ENCODE measurements at regions not wholly inside any gene's neighbourhood (a gene's known extent, or its start where the extent isn't known, plus 50 kb on each side); places are given as distances from the start of the nearest gene placed in this dataset.

GRCh38 chr3:162087361-162087760, 590.8 kb downstream of the OTOL1 start:
- DNase-seq (ENCODE audit: low read depth), result no peak
- TF ChIP-seq CTCF (conservative IDR thresholded peaks at IDR 0.05; ENCODE audit: low read depth, low read length), result no peak

GRCh38 chr3:162092751-162093150, 596.1 kb downstream of the OTOL1 start:
- no peak for DNase-seq (ENCODE audit: low read depth)
- no peak overlapping the region for H3K4me3 ChIP-seq (ENCODE audit: low read length)
- TF ChIP-seq CTCF (conservative IDR thresholded peaks at IDR 0.05; ENCODE audit: low read depth, low read length), result no peak

More at GRCh38 chr3:162087361-162087760, 590.8 kb downstream of the OTOL1 start:
- no peak overlapping the region for H3K4me3 ChIP-seq (ENCODE audit: low read length)

- no peak overlapping the region for H3K4me3 ChIP-seq (ENCODE audit: low read length)
- DNase-seq (ENCODE audit: low read depth), result no peak
- no peak for TF ChIP-seq CTCF (conservative IDR thresholded peaks at IDR 0.05; ENCODE audit: low read depth, low read length)
Measured at GRCh38 chr3:162094301-162094700, 597.7 kb downstream of the OTOL1 start.

GRCh38 chr3:162096874-162097273, 600.3 kb downstream of the OTOL1 start:
- no peak for DNase-seq (ENCODE audit: low read depth)
- H3K4me3 ChIP-seq (ENCODE audit: low read length), result no peak overlapping the region
- TF ChIP-seq CTCF (conservative IDR thresholded peaks at IDR 0.05; ENCODE audit: low read depth, low read length), result no peak

- TF ChIP-seq CTCF (conservative IDR thresholded peaks at IDR 0.05; ENCODE audit: low read depth, low read length), result no peak
- no peak for DNase-seq (ENCODE audit: low read depth)
- no peak overlapping the region for H3K4me3 ChIP-seq (ENCODE audit: low read length)
Measured at GRCh38 chr3:162103808-162104207, 607.2 kb downstream of the OTOL1 start.

GRCh38 chr3:162111861-162112260, 615.3 kb downstream of the OTOL1 start:
- DNase-seq (ENCODE audit: low read depth), result no peak
- TF ChIP-seq CTCF (conservative IDR thresholded peaks at IDR 0.05; ENCODE audit: low read depth, low read length), result no peak
- no peak overlapping the region for H3K4me3 ChIP-seq (ENCODE audit: low read length)

- DNase-seq (ENCODE audit: low read depth), result no peak
- no peak for TF ChIP-seq CTCF (conservative IDR thresholded peaks at IDR 0.05; ENCODE audit: low read depth, low read length)
Measured at GRCh38 chr3:162112719-162113118, 616.1 kb downstream of the OTOL1 start.

More at GRCh38 chr3:162112719-162113118, 616.1 kb downstream of the OTOL1 start:
- H3K4me3 ChIP-seq (ENCODE audit: low read length), result no peak overlapping the region
